Fibroblast of upper back skin (primary cell): ENCODE measurements at regions not wholly inside any gene's neighbourhood (a gene's known extent, or its start where the extent isn't known, plus 50 kb on each side); places are given as distances from the start of the nearest gene placed in this dataset.
"Not testable (repeated sequence)": the region's sequence is repeated elsewhere in the genome, so short reads cannot be mapped to it uniquely, and the experiment has no call there.

ENCODE experiments used
- DNase-seq: peaks from one replicate; pipeline ENCODE4 v3.0.0-alpha.2; 2013

DNA sequence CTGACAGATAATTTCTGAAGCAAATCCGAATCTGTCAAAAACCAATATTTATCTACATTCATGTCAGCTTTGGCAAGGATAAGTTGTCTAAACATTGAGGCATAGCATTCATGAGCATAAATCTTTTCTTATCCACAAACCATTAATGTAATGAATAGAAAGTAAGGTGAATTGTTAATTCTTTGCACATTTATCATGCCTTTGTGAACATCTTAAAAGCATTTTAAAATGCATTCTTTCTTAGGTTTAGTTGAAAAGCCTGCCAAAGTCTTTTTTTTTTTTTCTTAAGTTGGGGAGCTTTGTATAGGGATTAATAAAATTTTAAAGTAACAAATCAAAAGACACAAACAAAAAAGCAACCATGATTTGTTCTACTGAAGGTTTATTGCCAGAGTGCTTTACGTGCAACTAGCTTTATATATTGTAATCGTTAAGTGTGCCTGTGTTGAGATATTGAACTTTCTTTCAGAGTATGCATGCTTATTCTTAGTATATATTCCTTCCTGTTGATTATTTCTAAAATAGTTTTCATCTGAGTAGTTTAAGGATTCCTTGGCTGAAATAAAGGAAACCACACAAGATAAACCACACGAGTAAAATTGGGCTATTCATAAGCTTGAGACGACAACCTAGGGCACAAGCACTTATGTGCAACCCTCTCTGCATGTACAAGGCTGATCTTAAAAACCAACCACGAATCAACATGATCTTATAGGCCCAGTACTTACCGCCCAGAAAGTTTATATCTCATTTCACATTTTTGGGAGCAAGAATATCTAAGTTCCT is 1110.9 kb upstream of the CNTN5 start:
- peak; percentile 84 for DNase-seq

DNA sequence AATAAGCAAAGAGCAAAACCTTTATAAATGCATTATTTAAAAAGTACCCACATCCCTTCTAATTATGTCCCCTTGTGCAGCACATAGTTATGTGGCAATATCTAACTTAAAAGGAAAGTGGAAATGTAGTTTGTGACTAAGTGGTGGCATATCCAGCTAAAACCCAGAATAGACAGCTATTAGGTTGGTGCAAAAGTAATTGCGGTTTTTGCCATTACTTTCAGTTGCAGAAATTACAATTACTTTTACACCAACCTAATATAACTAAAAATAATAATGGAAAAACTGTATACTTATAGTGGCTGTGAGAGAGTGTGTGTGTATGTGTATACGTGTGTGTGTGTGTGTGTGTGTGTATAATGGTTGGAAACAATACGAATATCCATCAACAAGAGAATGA is 1108.1 kb upstream of the CNTN5 start:
- no peak for DNase-seq

DNA sequence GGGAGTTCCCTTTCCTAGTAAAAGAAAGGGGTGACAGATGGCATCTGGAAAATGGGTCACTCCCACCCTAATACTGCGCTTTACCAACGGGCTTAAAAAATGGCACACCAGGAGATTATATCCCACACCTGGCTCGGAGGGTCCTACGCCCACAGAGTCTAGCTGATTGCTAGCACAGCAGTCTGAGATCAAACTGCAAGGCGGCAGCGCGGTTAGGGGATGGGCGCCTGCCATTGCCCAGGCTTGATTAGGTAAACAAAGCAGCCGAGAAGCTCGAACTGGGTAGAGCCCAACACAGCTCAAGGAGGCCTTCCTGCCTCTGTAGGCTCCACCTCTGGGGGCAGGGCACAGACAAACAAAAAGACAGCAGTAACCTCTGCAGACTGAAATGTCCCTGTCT is 1097.8 kb upstream of the CNTN5 start:
- not testable (repeated sequence) for DNase-seq

- no peak for DNase-seq
Observed at GRCh38 chr11:97934572-97935208, 1086.1 kb upstream of the CNTN5 start.

GRCh38 chr11:97937501-97937900 is 1083.2 kb upstream of the CNTN5 start:
- DNase-seq = peak; percentile 5

DNA sequence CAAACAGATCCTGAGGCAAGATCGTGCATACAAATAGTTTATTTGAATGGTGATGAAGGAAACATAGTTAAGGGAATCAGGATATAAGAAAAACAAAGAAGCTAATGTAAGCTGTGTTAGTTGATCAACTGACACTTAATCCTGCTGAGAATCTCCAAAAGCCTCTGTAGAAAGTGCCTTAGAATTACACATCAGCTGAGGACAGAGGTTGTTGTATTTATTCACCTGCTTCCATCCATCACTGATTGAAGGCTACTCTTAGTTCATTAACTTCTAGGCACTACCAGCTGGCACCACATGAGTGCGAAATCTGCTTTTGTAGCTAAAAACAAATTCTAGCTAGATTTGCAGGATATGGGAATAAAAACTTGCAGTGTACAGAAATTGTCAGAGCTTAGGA is 1082.0 kb upstream of the CNTN5 start:
- no peak for DNase-seq

- DNase-seq = no peak
Observed at GRCh38 chr11:97943493-97943892, 1077.3 kb upstream of the CNTN5 start.

DNA sequence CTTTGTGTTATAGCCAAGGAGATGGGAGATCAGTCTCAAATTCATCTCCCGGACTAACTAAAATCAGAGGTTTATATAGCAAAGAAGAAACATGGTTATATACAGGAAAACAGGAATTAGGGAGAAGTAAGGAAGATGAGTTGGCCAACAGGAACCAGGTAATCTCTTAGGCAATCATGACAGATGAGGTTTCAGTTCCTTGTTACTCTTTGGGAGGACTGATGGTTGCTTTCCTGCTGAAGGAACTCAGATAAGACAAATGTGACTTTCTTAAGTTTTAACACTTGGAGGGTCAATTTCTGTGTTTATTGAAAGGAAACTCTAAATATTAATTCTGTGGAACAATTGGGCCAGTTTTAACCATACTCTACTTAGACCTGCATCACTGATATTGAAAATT is 1072.0 kb upstream of the CNTN5 start:
- no peak for DNase-seq

DNA sequence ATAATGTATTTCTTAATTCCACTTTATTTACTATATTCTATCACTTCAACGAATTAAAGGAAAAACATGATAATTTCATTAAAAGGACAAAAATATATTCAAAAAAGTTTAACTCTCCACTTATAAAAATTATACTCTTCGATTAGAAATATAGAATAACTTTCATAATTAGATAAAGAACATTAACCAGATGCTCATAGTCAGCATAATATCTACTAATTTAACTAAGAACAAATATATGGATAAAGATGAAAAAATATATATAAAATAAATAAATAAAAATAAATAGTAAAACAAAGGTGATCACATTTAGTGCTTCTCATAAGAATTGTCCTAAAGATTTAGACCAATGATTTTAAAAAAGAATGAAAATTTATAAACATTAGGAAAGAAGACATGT is 1065.2 kb upstream of the CNTN5 start:
- DNase-seq = no peak

DNA sequence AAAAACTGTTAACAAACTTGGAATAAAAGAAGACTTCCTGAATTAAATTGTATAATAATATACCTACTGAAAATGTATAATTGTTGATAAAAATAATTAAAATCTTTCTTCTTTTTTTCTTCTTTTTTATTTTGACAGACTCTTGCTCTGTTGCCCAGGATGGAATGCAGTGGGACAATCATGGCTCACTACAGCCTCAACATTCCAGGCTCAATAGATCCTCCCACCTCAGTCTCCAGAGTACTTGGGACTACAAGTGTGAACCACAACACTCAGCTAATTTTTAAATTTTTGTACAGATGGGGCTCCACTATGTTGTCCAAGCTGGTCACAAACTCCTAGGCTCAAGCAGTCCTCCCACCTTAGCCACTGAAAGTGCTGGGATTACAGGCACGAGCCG is 1063.8 kb upstream of the CNTN5 start:
- DNase-seq = no peak

GRCh38 chr11:97961431-97961830 is 1059.3 kb upstream of the CNTN5 start:
- no peak for DNase-seq

DNA sequence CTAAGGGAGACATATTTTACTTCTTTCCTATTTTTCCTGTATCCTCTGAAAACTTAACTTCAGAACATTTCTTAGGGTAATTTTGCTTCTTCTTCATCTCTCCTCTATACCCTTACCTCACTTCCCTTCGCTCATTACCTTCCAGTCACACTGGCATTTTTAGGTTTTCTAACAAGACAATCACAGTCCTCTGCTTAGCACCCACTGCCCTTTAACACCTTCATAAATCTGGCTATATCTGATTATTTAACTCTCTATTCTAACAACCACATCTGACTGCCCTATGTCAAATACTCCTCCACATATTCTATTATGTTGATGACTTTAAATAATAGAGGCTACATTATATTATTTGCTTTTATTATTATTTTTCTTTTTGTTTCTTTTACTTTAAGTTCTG is 1058.0 kb upstream of the CNTN5 start:
- DNase-seq = no peak

GRCh38 chr11:97963528-97964331 is 1057.0 kb upstream of the CNTN5 start:
- DNase-seq = peak; percentile 55

DNA sequence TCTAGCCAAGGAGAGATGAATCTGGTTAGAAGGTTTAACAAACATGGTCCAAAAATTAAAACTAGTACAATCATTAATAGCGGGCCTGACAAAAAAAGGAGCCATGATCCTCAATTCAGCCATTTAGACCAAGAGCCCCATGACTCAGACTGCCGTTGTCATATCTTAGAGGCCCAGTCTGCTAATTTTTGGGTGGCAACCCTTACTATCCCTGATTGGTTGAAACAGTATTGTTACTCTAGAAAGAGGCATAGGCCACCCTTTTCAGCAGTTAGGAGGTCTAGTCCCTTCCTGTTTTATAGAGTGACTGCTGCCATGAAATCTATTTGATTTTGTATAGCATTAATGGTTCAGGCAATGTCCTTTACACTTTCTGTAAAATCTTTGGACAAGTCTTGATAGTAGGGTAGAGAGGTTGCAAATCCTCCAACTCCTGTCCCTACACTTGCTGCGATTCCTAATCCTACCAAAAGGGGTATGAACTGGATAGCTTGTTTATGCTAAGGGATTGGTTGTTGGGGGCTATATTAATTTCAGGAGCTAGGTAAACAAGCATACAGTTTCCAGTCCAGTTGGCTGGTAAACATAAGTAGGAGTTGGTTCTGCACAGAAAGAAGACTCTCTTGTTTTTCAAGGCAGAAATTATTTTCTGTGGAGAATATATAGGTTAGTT is 1056.3 kb upstream of the CNTN5 start:
- no peak for DNase-seq

- peak; percentile 98 for DNase-seq
Observed at GRCh38 chr11:97965849-97966646, 1054.7 kb upstream of the CNTN5 start.

- DNase-seq = no peak
Observed at GRCh38 chr11:97966901-97967300, 1053.8 kb upstream of the CNTN5 start.

GRCh38 chr11:97968071-97968470 is 1052.7 kb upstream of the CNTN5 start:
- no peak for DNase-seq

GRCh38 chr11:97972731-97973130 is 1048.0 kb upstream of the CNTN5 start:
- DNase-seq = no peak

- DNase-seq = no peak
Observed at GRCh38 chr11:97973352-97973857, 1047.3 kb upstream of the CNTN5 start.

DNA sequence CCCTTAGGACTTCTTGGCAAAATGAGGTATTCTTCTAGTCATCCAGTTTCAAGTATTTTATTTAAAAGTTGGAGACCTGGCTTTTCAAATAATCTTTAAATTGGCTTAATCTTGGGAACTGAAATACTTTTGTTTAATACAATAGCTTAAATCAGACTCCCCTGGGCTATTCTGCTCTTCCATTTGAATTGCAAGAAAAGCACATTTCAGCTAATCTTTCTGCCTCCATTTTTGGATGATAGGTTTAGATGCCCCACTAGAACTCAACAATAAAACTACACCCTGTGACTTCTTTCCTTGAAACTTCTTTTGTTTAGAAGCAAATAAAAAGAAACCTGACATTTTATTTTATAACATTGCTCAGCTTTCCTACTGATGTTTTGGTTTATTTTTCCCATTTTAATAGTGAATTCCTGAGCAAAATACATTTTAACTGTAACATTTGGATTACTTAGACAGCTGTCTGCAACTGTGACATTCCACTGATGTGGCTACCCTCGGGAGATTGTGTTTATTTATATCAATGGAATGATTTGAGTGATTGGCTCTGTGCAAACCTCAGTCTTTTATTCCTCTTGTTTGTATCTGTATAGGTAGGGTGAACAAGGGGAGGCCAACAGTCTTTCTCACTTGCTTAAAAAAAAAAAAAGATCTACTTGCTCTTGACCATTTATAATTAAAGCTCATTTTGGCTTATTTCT is 1045.8 kb upstream of the CNTN5 start:
- no peak for DNase-seq

DNA sequence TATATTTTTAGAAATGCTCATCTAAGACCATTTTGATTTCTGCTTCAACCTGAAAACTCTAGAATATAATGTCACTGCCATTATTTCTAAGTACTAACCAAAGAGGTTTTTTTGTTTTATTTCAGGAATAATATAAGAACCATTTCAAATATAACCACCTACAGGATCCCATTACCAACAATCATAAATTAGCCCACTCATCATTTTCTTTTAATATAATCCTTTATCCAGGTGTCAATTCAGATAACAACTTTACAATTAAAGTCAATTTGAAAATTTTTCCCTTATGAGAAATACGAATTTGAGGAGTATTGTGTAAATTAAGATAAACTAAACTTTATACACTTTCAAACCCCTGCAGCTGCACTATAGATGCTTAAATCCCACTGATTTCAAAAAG is 1043.0 kb upstream of the CNTN5 start:
- DNase-seq = no peak

GRCh38 chr11:97979741-97980140 is 1041.0 kb upstream of the CNTN5 start:
- peak; percentile 85 for DNase-seq
